SK-MEL-5 (cell line): ENCODE measurements at regions not wholly inside any gene's neighbourhood (a gene's known extent, or its start where the extent isn't known, plus 50 kb on each side); places are given as distances from the start of the nearest gene placed in this dataset.

ENCODE experiments used
- DNase-seq: peaks from one replicate; pipeline ENCODE4 v3.0.0-alpha.2; 2016; ENCODE audit warnings: low read depth, low spot score
- in situ Hi-C: cut with HindIII; loops from 2 replicates; pipeline ENCODE4 v1.10.0; 2016; ENCODE audit warnings: low sequenced_read_pairs, high pct_unique_total_duplicates, low pct_unique_long_range_greater_than_20kb

GRCh38 chr6:90778417-90779203, 191.7 kb upstream of the MAP3K7 start:
- DNase-seq = no peak
- in situ Hi-C loops = no loop called here

DNA sequence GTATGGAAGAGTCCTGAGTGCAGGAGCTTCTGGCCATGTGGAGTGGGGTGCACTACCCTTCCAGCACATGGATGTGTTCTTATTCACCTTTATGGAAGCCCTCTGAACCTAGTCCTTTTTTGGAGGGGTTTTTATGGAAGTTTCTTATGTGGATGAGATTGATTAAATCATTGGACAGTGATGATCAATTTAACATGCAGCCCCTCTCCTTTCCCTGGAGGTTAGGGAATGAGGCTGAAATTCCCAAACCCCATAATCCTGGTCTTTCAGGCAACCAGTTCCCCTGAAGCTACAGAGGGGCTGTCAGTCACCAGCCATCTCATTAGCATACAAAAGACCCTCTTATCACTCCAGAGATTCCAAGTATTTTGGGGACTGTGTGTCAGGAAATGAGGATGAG, 183.9 kb upstream of the MAP3K7 start:
- in situ Hi-C loops = no loop called here

DNA sequence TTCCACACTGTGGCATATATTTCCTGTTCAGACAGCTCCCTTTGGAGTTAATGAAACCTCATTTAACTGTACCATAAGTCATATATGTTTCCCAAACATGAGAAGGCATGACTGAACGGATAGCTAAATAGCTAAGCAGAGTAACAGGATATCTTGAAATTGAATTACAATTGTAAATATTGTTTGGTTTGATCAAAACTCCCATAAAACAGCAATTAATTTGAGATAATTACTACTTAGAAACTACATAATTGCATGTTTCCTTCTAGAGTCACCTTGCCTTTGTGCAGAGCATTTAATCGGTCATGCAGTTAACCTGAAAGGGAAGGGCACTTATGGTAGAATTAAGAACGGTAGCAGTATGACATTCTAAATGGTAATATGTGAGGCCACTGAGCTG, 179.0 kb upstream of the MAP3K7 start:
- no peak for DNase-seq
- in situ Hi-C loops = no loop called here

More for the DNA sequence above, 183.9 kb upstream of the MAP3K7 start:
- no peak for DNase-seq

DNA sequence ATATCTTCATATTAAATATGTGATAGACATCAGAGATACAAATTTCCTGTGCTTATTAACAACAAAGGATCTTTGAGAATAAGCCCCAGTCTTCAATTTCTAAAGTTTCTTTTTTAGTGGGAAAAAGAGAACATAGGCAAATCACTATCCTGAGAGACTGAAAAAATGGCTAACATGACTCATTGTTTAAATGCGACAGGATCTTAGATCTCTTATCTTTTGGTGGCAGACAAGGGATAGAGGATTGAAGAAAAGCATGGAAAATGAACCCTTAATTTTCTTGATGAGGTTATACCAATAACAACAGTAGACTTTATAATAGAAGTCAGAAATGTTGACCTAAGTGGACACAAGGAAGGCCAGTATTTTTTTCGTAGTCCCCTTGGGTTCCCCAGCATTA, 178.6 kb upstream of the MAP3K7 start:
- in situ Hi-C loops = no loop called here
- DNase-seq = no peak

GRCh38 chr6:90764001-90764400, 177.1 kb upstream of the MAP3K7 start:
- no peak for DNase-seq
- in situ Hi-C loops = no loop called here

- DNase-seq = no peak
- in situ Hi-C loops = no loop called here
Observed at GRCh38 chr6:90759664-90760063, 172.8 kb upstream of the MAP3K7 start.

- DNase-seq = no peak
- in situ Hi-C loops = no loop called here
Observed at GRCh38 chr6:90758741-90759140, 171.9 kb upstream of the MAP3K7 start.

- DNase-seq = no peak
- in situ Hi-C loops = no loop called here
Observed at GRCh38 chr6:90753820-90754643, 167.2 kb upstream of the MAP3K7 start.

- DNase-seq = no peak
- in situ Hi-C loops = no loop called here
Observed at GRCh38 chr6:90739802-90740201, 152.9 kb upstream of the MAP3K7 start.

GRCh38 chr6:90739339-90739738, 152.5 kb upstream of the MAP3K7 start:
- DNase-seq = no peak
- in situ Hi-C loops = no loop called here

- no peak for DNase-seq
- in situ Hi-C loops = no loop called here
Observed at GRCh38 chr6:90730151-90730673, 143.3 kb upstream of the MAP3K7 start.

DNA sequence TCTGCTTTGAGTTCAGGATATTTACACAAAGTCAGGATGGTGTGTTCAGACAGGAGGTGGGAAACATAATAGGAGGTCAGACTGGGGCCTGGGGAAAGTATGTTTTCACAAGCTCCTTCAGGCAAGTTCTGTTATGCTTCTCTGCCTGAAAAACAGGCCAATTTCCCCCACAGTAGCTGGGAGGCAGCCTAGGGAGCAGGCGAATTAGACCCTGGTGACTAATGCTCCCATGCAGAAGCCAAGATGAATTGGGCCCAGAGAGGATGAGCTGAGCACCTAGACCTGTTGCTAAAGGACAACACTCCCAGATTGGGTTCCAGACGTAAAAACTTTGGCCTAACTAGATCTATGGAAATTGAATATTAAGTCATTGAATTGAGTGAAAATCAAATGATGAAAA, 142.2 kb upstream of the MAP3K7 start:
- DNase-seq = no peak
- in situ Hi-C loops = no loop called here

- DNase-seq = no peak
- in situ Hi-C loops = no loop called here
Observed at GRCh38 chr6:90722648-90723047, 135.8 kb upstream of the MAP3K7 start.

- in situ Hi-C loops = no loop called here
- no peak for DNase-seq
Observed at GRCh38 chr6:90720404-90720803, 133.5 kb upstream of the MAP3K7 start.

DNA sequence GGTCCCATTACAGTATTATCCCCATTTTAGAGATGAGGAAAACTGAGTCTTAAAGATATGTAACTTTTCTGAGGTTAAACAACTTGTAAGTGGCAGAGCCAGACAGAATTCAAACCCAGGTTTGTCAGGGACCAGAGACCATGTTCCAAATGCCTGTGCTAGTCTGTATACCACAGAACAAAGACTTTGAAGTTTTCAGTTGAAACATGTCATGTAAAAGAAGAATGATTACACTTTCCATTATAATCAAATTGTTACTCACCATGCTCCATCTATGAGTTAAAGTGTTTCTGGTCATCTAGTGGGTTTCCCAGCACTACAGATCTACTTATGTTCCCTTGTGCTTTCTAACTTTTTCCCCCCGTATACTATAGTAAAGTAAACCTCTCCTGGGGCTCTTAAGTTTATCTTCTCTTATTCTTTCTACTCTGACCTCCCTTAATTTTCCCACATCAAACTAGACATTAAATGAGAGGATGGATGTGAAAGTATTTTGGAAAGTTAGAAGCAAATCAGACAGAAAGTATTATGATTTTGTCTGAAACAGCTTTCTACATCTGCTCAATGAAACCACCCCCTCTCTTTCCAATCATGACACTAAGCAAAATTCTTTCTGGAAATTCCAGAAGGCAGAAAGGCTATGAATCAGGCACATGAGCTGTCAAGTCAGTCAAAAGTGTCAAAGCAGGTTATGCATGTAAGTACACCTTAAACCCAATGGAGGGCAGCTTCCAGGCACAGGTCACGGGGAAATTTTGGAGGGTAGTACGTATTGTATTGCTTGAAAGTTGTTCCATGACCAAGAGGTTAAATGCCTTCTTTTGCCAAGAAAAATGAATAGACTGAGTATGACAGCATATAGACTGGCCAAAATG, 132.7 kb upstream of the MAP3K7 start:
- DNase-seq = no peak
- in situ Hi-C loops = no loop called here

- DNase-seq = no peak
- in situ Hi-C loops = no loop called here
Observed at GRCh38 chr6:90716376-90716775, 129.5 kb upstream of the MAP3K7 start.

- in situ Hi-C loops = no loop called here
- DNase-seq = no peak
Observed at GRCh38 chr6:90715093-90715655, 128.3 kb upstream of the MAP3K7 start.

DNA sequence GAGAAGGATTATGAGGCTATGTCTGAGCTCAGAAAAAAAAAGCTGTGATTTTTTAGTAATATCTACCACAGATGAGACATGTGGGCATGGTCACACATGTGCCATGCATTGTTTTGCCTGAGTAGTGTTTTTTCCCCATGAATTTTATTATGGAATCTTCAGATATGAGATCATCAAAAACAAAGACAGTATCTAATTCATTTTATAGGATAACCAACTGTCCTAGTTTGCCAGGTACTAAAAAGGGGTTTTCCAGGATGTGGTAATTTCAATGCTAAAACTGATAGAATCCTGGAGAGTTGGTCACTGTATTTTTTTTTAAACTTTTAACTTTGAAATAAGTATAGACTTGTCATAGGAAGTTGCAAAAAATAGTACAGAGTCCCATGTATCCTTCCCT, 127.4 kb upstream of the MAP3K7 start:
- in situ Hi-C loops = no loop called here
- no peak for DNase-seq
